Neural cell (in vitro differentiated cells): ENCODE measurements at regions not wholly inside any gene's neighbourhood (a gene's known extent, or its start where the extent isn't known, plus 50 kb on each side); places are given as distances from the start of the nearest gene placed in this dataset.

Experiments
- EP300 ChIP-seq: fragments of 450-650 bp; conservative IDR thresholded peaks from 2 replicates; pipeline ENCODE4 v1.6.1; 2014; ENCODE audit warnings: antibody characterized with exemption, mild to moderate bottlenecking, moderate library complexity; ENCODE audit not compliant: poor library complexity, severe bottlenecking
- RAD21 ChIP-seq: fragments of 450-650 bp; conservative IDR thresholded peaks from 2 replicates; pipeline ENCODE4 v1.6.1; 2014; ENCODE audit warnings: antibody characterized with exemption, mild to moderate bottlenecking, moderate library complexity
- SMC3 ChIP-seq: fragments of 450-650 bp; conservative IDR thresholded peaks from 2 replicates; pipeline ENCODE4 v1.6.1; 2014; ENCODE audit warnings: antibody characterized with exemption, mild to moderate bottlenecking, moderate library complexity; ENCODE audit not compliant: poor library complexity
- TF ChIP-seq, protein P1 (sequence below): fragments of 450-650 bp; IDR thresholded peaks from 2 replicates; pipeline ENCODE4 v1.5.1; 2014; ENCODE audit warnings: antibody characterized with exemption, mild to moderate bottlenecking, moderate library complexity; ENCODE audit not compliant: poor library complexity, severe bottlenecking
- TF ChIP-seq, protein P2 (sequence below): IDR thresholded peaks from 2 replicates; pipeline ENCODE4 v1.6.1; 2012; ENCODE audit warnings: borderline replicate concordance

DNA sequence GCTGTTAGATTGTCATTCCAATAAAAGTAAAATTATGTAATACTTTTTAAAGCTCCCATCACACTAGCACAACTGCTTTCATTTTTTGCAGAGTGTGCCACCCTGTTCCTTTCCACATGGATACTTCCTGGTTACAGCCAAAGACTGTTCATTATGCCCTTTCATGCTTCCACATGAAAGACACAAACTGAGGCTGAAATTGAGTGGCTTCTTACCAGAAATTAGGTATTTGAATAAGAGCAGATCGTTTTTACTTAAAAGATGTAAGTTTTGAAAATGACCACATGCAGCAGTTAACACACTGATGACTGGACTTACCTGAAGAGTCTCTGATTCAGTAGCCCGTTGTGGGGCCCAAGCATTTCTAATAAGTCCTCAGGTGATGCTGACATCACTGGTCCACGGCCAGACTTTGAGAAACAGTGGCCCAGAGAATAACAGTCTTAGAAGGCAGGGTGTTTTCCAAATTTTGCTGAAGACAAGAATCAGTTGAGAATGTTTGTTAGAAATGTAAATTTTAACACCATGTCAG lies 187.6 kb upstream of the DMRT1 start:
- TF ChIP-seq, protein P1, sequence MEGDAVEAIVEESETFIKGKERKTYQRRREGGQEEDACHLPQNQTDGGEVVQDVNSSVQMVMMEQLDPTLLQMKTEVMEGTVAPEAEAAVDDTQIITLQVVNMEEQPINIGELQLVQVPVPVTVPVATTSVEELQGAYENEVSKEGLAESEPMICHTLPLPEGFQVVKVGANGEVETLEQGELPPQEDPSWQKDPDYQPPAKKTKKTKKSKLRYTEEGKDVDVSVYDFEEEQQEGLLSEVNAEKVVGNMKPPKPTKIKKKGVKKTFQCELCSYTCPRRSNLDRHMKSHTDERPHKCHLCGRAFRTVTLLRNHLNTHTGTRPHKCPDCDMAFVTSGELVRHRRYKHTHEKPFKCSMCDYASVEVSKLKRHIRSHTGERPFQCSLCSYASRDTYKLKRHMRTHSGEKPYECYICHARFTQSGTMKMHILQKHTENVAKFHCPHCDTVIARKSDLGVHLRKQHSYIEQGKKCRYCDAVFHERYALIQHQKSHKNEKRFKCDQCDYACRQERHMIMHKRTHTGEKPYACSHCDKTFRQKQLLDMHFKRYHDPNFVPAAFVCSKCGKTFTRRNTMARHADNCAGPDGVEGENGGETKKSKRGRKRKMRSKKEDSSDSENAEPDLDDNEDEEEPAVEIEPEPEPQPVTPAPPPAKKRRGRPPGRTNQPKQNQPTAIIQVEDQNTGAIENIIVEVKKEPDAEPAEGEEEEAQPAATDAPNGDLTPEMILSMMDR = no peak
- TF ChIP-seq RAD21 = no peak
- TF ChIP-seq, protein P2, sequence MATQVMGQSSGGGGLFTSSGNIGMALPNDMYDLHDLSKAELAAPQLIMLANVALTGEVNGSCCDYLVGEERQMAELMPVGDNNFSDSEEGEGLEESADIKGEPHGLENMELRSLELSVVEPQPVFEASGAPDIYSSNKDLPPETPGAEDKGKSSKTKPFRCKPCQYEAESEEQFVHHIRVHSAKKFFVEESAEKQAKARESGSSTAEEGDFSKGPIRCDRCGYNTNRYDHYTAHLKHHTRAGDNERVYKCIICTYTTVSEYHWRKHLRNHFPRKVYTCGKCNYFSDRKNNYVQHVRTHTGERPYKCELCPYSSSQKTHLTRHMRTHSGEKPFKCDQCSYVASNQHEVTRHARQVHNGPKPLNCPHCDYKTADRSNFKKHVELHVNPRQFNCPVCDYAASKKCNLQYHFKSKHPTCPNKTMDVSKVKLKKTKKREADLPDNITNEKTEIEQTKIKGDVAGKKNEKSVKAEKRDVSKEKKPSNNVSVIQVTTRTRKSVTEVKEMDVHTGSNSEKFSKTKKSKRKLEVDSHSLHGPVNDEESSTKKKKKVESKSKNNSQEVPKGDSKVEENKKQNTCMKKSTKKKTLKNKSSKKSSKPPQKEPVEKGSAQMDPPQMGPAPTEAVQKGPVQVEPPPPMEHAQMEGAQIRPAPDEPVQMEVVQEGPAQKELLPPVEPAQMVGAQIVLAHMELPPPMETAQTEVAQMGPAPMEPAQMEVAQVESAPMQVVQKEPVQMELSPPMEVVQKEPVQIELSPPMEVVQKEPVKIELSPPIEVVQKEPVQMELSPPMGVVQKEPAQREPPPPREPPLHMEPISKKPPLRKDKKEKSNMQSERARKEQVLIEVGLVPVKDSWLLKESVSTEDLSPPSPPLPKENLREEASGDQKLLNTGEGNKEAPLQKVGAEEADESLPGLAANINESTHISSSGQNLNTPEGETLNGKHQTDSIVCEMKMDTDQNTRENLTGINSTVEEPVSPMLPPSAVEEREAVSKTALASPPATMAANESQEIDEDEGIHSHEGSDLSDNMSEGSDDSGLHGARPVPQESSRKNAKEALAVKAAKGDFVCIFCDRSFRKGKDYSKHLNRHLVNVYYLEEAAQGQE = no peak
- no peak for TF ChIP-seq SMC3
- no peak for TF ChIP-seq EP300
